ENCODE measurements at regions not wholly inside any gene's neighbourhood (a gene's known extent, or its start where the extent isn't known, plus 50 kb on each side); places are given as distances from the start of the nearest gene placed in this dataset.
"Not testable (repeated sequence)": the region's sequence is repeated elsewhere in the genome, so short reads cannot be mapped to it uniquely, and the experiment has no call there.

- intact Hi-C loops (cut with DNase I) = no loop called here
Observed at GRCh38 chr5:124628721-124629596, 117.5 kb downstream of the ZNF608 start.

GRCh38 chr5:124627815-124628595, 118.4 kb downstream of the ZNF608 start:
- intact Hi-C loops (cut with DNase I) = no loop called here
- no peak for DNase-seq (ENCODE audit: low spot score)

More at GRCh38 chr5:124628721-124629596, 117.5 kb downstream of the ZNF608 start:
- no peak for DNase-seq (ENCODE audit: low spot score)

GRCh38 chr5:124626053-124626452, 120.4 kb downstream of the ZNF608 start:
- DNase-seq (ENCODE audit: low spot score) = no peak
- intact Hi-C loops (cut with DNase I) = no loop called here

GRCh38 chr5:124623265-124623664, 123.2 kb downstream of the ZNF608 start:
- no peak for DNase-seq (ENCODE audit: low spot score)
- intact Hi-C loops (cut with DNase I) = no loop called here

- intact Hi-C loops (cut with DNase I) = no loop called here
- DNase-seq (ENCODE audit: low spot score) = no peak
Observed at GRCh38 chr5:124622851-124623250, 123.6 kb downstream of the ZNF608 start.

- intact Hi-C loops (cut with DNase I) = no loop called here
- no peak for DNase-seq (ENCODE audit: low spot score)
Observed at GRCh38 chr5:124621279-124621678, 125.2 kb downstream of the ZNF608 start.

- no peak for DNase-seq (ENCODE audit: low spot score)
- intact Hi-C loops (cut with DNase I) = no loop called here
Observed at GRCh38 chr5:124620743-124621142, 125.7 kb downstream of the ZNF608 start.

DNA sequence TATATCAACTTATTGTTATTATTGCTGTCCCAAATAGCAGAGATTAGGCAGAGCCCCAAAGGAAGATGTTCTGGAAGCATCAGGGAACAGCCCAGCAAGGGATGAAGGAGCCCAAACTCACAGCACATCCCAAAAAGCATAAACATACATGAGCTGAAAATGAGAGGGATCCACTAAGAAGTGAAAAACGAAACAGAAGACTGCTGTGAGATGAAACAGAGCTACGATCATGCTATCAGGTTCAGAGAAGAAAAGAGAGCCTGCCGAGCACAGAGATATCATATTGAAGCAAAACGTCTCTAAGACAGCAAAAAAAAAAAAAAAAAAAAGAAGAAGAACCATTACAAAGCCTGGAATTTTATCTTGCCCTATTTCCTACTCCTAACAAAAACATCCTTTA, 127.3 kb downstream of the ZNF608 start:
- DNase-seq (ENCODE audit: low spot score) = no peak
- intact Hi-C loops (cut with DNase I) = no loop called here

GRCh38 chr5:124617787-124618186, 128.7 kb downstream of the ZNF608 start:
- intact Hi-C loops (cut with DNase I) = no loop called here
- no peak for DNase-seq (ENCODE audit: low spot score)

GRCh38 chr5:124614836-124615385, 131.5 kb downstream of the ZNF608 start:
- intact Hi-C loops (cut with DNase I) = no loop called here
- no peak for DNase-seq (ENCODE audit: low spot score)

DNA sequence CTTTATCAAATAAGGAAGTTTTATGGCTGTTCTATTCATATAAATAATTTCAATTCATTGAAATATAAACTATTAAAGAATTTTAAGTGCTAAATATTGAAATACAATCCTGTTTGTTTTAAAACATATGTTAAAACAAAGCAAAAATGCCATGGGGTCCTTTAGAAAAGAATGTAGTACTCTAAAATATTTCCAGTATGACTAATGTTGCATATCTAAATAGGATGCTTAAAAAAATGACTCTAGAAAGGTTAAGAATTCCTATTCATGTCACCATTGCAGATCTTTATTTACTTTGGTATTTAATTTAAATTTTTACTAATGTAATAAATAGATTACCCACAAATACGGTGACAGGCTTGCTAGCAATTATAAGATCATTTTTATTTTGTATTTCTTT, 132.3 kb downstream of the ZNF608 start:
- intact Hi-C loops (cut with DNase I) = no loop called here
- DNase-seq (ENCODE audit: low spot score) = no peak

GRCh38 chr5:124613273-124613953, 133.0 kb downstream of the ZNF608 start:
- intact Hi-C loops (cut with DNase I) = no loop called here

GRCh38 chr5:124612023-124612422, 134.4 kb downstream of the ZNF608 start:
- no peak for DNase-seq (ENCODE audit: low spot score)
- intact Hi-C loops (cut with DNase I) = no loop called here

More at GRCh38 chr5:124613273-124613953, 133.0 kb downstream of the ZNF608 start:
- no peak for DNase-seq (ENCODE audit: low spot score)

DNA sequence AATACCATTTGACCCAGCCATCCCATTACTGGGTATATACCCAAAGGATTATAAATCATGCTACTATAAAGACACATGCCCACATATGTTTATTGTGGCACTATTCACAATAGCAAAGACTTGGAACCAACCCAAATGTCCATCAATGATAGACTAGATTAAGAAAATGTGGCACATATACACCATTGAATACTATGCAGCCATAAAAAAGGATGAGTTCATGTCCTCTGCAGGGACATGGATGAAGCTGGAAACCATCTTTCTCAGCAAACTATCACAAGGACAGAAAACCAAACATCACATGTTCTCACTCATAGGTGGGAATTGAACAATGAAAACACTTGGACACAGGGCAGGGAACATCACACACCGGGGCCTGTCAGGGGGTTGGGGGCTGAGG, 135.2 kb downstream of the ZNF608 start:
- DNase-seq (ENCODE audit: low spot score); intact Hi-C loops (cut with DNase I): not testable (repeated sequence)

DNA sequence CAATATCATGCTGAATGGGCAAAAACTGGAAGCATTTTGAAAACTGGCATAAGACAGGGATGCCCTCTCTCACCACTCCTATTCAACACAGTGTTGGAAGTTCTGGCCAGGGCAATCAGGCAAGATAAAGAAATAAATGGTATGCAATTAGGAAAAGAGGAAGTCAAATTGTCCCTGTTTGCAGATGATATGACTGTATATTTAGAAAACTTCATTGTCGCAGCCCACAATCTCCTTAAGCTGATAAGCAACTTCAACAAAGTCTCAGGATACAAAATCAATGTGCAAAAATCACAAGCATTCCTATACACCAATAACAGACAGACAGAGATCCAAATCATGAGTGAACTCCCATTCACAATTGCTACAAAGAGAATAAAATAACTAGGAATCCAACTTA, 136.8 kb downstream of the ZNF608 start:
- intact Hi-C loops (cut with DNase I) = loop anchor here (5.0 kb wide), 2 partner anchors 43 to 138 kb away; partner anchors contain the start of gene ZNF608
- DNase-seq (ENCODE audit: low spot score) = not testable (repeated sequence)

GRCh38 chr5:124606543-124606942, 139.9 kb downstream of the ZNF608 start:
- intact Hi-C loops (cut with DNase I) = loop anchor here (5.0 kb wide), 2 partner anchors 46 to 141 kb away; partner anchors contain the start of gene ZNF608
- no peak for DNase-seq (ENCODE audit: low spot score)

DNA sequence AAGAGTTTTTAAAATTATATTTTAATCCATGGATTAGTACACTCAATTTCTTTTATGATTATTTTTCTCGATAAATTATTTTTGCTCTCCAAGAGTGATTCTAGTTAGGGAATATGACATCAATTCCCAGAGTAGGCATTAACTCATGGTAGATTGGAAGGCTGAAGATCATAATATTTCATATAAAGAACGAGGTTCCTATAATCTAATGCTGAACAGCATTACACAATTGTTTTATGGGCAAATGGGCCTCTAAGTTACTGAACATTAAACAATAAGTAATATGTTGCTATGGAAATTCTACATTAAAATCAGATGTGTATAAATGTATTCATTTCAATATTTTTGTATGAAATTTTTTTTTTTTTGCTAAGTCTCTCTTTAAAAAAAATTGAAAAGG, 140.3 kb downstream of the ZNF608 start:
- intact Hi-C loops (cut with DNase I) = loop anchor here (5.0 kb wide), 2 partner anchors 46 to 141 kb away; partner anchors contain the start of gene ZNF608

GRCh38 chr5:124605541-124605940, 140.9 kb downstream of the ZNF608 start:
- DNase-seq (ENCODE audit: low spot score) = no peak
- intact Hi-C loops (cut with DNase I) = loop anchor here (5.0 kb wide), 2 partner anchors 47 to 142 kb away; partner anchors contain the start of gene ZNF608

More for the DNA sequence above, 140.3 kb downstream of the ZNF608 start:
- no peak for DNase-seq (ENCODE audit: low spot score)

DNA sequence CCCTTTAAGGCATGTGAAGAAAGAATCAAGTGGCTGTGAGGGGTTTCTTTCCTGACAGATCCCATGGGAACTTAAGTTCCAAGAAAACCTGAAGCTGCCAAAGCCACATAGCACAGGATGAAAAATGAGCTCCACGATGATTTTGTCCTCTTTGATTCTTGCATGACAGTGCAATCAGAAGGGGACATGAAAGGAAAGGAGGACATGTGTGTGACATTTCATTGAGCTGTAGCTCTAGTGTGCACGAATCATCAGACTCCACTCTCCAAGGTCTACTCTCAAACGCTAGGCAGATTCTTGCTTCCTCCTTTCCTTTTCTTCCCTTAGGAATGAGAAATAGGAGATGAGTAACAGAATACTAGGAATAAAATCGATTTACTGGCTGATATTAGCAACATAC, 142.0 kb downstream of the ZNF608 start:
- no peak for DNase-seq (ENCODE audit: low spot score)
- intact Hi-C loops (cut with DNase I) = loop anchor here (5.0 kb wide), 1 partner anchor 62 kb away; no protein-coding TSS in a partner anchor

Measured in cardiac septum (tissue), 1 donor.